ENCODE measurements at regions not wholly inside any gene's neighbourhood (a gene's known extent, or its start where the extent isn't known, plus 50 kb on each side); places are given as distances from the start of the nearest gene placed in this dataset.

- TF ChIP-seq TAF1 (IDR thresholded peaks at IDR 0.05; ENCODE audit: low read depth, low read length) (no peak), GABPA (IDR thresholded peaks at IDR 0.05; ENCODE audit: borderline replicate concordance, insufficient read depth, low read length) (no peak), SIN3A (conservative IDR thresholded peaks at IDR 0.05 in 1 of 2, IDR thresholded peaks at IDR 0.05 in 1 of 2; ENCODE audit: low read depth in 1 of 2, low read length in 2 of 2) (no peak), SP1 (IDR thresholded peaks at IDR 0.05; ENCODE audit: low read depth, low read length) (no peak), PHF8 (conservative IDR thresholded peaks at IDR 0.05; ENCODE audit: low read depth, low read length) (no peak), RXRA (IDR thresholded peaks at IDR 0.05; ENCODE audit: insufficient read depth, low read depth, low read length) (no peak)
These were observed 179.6 kb downstream of the MCHR2 start (continued) for GRCh38 chr6:99814230-99814928.

All from H1 (cell line).